Neural progenitor cell (in vitro differentiated cells): ENCODE measurements at regions not wholly inside any gene's neighbourhood (a gene's known extent, or its start where the extent isn't known, plus 50 kb on each side); places are given as distances from the start of the nearest gene placed in this dataset.

ENCODE experiments used
- DNase-seq: peaks from one replicate; pipeline ENCODE4 v3.0.0-alpha.2; 2016; ENCODE audit warnings: low spot score
- H2AFZ ChIP-seq: fragments of 200-600 bp; sonication (generic); replicated peaks from 2 replicates; pipeline ENCODE4 v1.6.1; 2016; ENCODE audit warnings: antibody characterized with exemption
- H3F3A ChIP-seq: fragments of 200-600 bp; sonication (generic); 2 replicates; pipeline ENCODE4 v1.6.1; 2016; ENCODE audit warnings: antibody characterized with exemption, low read depth
- H3K27ac ChIP-seq: fragments of 200-600 bp; sonication (generic); 2 replicates; pipeline ENCODE4 v1.5.1; 2016; ENCODE audit warnings: mild to moderate bottlenecking
- H3K27me3 ChIP-seq: fragments of 200-600 bp; sonication (generic); 2 replicates; pipeline ENCODE4 v1.6.1; 2016; ENCODE audit warnings: mild to moderate bottlenecking, moderate library complexity
- H3K36me3 ChIP-seq: fragments of 200-600 bp; sonication (generic); 2 replicates; pipeline ENCODE4 v1.5.1; 2016
- H3K4me1 ChIP-seq: fragments of 200-600 bp; sonication (generic); 2 replicates; pipeline ENCODE4 v1.6.1; 2016; ENCODE audit warnings: mixed run types
- H3K4me2 ChIP-seq: fragments of 200-600 bp; sonication (generic); 2 replicates; pipeline ENCODE4 v1.6.1; 2016
- H3K4me3 ChIP-seq: fragments of 200-600 bp; sonication (generic); 2 replicates; pipeline ENCODE4 v1.5.1; 2016
- H3K79me2 ChIP-seq: fragments of 200-600 bp; sonication (generic); 2 replicates; pipeline ENCODE4 v1.6.1; 2016; ENCODE audit warnings: low read depth
- H3K9ac ChIP-seq: fragments of 200-600 bp; sonication (generic); 2 replicates; pipeline ENCODE4 v1.6.1; 2016
- H3K9me3 ChIP-seq: fragments of 200-600 bp; sonication (generic); 2 replicates; pipeline ENCODE4 v1.5.1; 2016; ENCODE audit warnings: low read depth
- H4K20me1 ChIP-seq: fragments of 200-600 bp; sonication (generic); 2 replicates; pipeline ENCODE4 v1.6.1; 2016; ENCODE audit warnings: low read depth
- H3K27ac Mint-ChIP-seq: 3 replicates; pipeline ENCODE4 v1.8.0; 2021; ENCODE audit warnings: mixed read lengths
- H3K27me3 Mint-ChIP-seq: 2 replicates; pipeline ENCODE4 v1.8.0; 2022; ENCODE audit warnings: low read depth, mild to moderate bottlenecking, inconsistent platforms, moderate library complexity, mixed read lengths; ENCODE audit not compliant: insufficient read depth
- H3K36me3 Mint-ChIP-seq: 3 replicates; pipeline ENCODE4 v1.8.0; 2021; ENCODE audit warnings: mixed read lengths
- H3K4me1 Mint-ChIP-seq: 3 replicates; pipeline ENCODE4 v1.8.0; 2021; ENCODE audit warnings: mixed read lengths
- H3K4me3 Mint-ChIP-seq: 3 replicates; pipeline ENCODE4 v1.8.0; 2021; ENCODE audit warnings: mild to moderate bottlenecking, moderate library complexity, mixed read lengths
- H3K9me3 Mint-ChIP-seq: 3 replicates; pipeline ENCODE4 v1.8.0; 2020; ENCODE audit warnings: mixed read lengths
- CTCF ChIP-seq: fragments of 200-600 bp; sonication (generic); IDR thresholded peaks from 2 replicates; pipeline ENCODE4 v1.5.1; 2017; ENCODE audit warnings: antibody characterized with exemption, mild to moderate bottlenecking
- EZH2 ChIP-seq: fragments of 200-600 bp; sonication (generic); IDR thresholded peaks from 2 replicates; pipeline ENCODE4 v1.6.1; 2017; ENCODE audit warnings: antibody characterized with exemption, mild to moderate bottlenecking, moderate library complexity
- EZH2phosphoT487 ChIP-seq: fragments of 200-600 bp; sonication (generic); IDR thresholded peaks from 2 replicates; pipeline ENCODE4 v1.6.1; 2017; ENCODE audit warnings: antibody characterized with exemption

DNA sequence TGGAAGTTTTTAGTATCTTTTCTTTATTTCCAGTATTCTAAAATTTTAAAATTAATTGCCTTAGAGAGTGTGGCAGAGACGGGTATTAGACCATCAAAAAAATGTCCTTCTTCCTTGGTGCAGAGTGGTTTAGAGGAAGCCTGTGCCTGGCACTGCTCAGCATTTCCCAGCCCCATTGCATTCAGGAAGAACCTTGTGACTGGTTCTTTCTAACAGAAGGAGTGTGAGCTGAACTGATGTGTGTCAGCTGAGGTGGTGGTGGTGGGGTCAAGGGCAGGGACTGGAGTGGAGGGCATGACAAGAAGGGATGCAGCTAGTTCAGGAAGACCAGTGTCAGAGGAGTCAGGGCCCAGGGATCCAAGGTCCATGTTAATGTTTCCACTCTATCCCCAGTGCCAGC, 58.7 kb upstream of the FDX1 start:
- peaks cover 3% of the 10 kb centered on the region for H3F3A ChIP-seq
- no peaks in the 10 kb centered on the region for H3K27me3 ChIP-seq
- no peak overlapping the region for H3K4me3 ChIP-seq
- H3K27me3 Mint-ChIP-seq: peaks cover 7% of the 10 kb centered on the region
- H3K36me3 Mint-ChIP-seq: no peaks in the 10 kb centered on the region
- no peak overlapping the region for H3K4me3 Mint-ChIP-seq
- H3K9ac ChIP-seq: no peak overlapping the region
- no peaks in the 10 kb centered on the region for H3K36me3 ChIP-seq
- peaks cover 6% of the 10 kb centered on the region for H3K9me3 Mint-ChIP-seq
- H2AFZ ChIP-seq: no peak overlapping the region
- no peak overlapping the region for H3K27ac ChIP-seq
- no peaks in the 10 kb centered on the region for H3K79me2 ChIP-seq
- H4K20me1 ChIP-seq: no peaks in the 10 kb centered on the region
- no peak overlapping the region for H3K4me2 ChIP-seq
- DNase-seq: no peak
- peaks cover 4% of the 10 kb centered on the region for H3K4me1 ChIP-seq
- no peak overlapping the region for H3K27ac Mint-ChIP-seq
- TF ChIP-seq EZH2 (no peak), CTCF (no peak), EZH2phosphoT487 (no peak)
- no peaks in the 10 kb centered on the region for H3K9me3 ChIP-seq
- H3K4me1 Mint-ChIP-seq: peaks cover 4% of the 10 kb centered on the region

DNA sequence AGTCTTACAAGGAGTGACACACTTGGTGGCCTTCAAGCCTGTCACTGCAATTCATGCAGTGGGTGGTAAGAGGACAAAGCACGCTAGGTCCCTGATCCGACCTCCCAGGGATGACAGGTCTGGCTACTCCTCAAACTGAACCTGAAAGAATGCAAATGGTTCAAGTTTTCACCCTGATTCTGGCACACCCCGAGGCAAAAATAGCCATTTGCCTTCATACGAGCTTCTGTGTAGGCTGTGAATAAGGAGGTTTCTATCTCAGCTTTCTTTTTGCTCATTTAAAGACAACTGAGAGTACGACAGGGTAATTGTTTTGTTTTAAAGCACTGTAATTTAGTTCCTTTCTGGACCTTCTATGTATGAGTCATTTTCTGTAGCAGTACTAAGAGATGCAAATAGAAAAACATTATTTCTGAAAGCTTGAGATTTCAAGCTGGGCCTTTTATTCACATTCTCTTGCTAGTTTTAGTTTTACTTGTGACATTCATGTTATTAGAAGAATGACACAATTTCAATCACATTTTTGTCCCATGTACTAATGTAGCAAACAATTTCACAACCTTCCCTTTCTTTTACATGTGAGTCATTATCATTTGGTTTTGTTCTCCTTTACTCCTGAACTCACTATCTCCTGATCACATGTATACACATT, 56.6 kb upstream of the FDX1 start:
- no peaks in the 10 kb centered on the region for H3K79me2 ChIP-seq
- H3K27ac ChIP-seq: no peak overlapping the region
- no peak overlapping the region for H3K4me2 ChIP-seq
- Mint-ChIP-seq H3K27me3 (peaks cover 4% of the 10 kb centered on the region), H3K4me1 (peaks cover 10% of the 10 kb centered on the region), H3K36me3 (no peaks in the 10 kb centered on the region), H3K9me3 (peaks cover 6% of the 10 kb centered on the region), H3K4me3 (no peak overlapping the region), H3K27ac (no peak overlapping the region)
- H3K27me3 ChIP-seq: no peaks in the 10 kb centered on the region
- peaks cover 4% of the 10 kb centered on the region for H3K4me1 ChIP-seq
- no peak for TF ChIP-seq EZH2
- no peak for TF ChIP-seq CTCF
- TF ChIP-seq EZH2phosphoT487: no peak
- H3K9ac ChIP-seq: no peak overlapping the region
- H4K20me1 ChIP-seq: no peaks in the 10 kb centered on the region
- no peaks in the 10 kb centered on the region for H3K9me3 ChIP-seq
- H3F3A ChIP-seq: peaks cover 3% of the 10 kb centered on the region
- H3K4me3 ChIP-seq: no peak overlapping the region
- H2AFZ ChIP-seq: no peak overlapping the region
- no peak for DNase-seq
- no peaks in the 10 kb centered on the region for H3K36me3 ChIP-seq

- no peaks in the 10 kb centered on the region for H3K36me3 ChIP-seq
- H4K20me1 ChIP-seq: no peaks in the 10 kb centered on the region
- Mint-ChIP-seq H3K4me1 (peaks cover 10% of the 10 kb centered on the region), H3K36me3 (no peaks in the 10 kb centered on the region), H3K4me3 (no peak overlapping the region), H3K9me3 (peaks cover 2% of the 10 kb centered on the region), H3K27ac (no peak overlapping the region), H3K27me3 (peaks cover 7% of the 10 kb centered on the region)
- H3K79me2 ChIP-seq: no peaks in the 10 kb centered on the region
- no peak overlapping the region for H3K4me3 ChIP-seq
- TF ChIP-seq CTCF (no peak), EZH2 (no peak), EZH2phosphoT487 (no peak)
- H3K9ac ChIP-seq: no peak overlapping the region
- H3K27me3 ChIP-seq: no peaks in the 10 kb centered on the region
- H3K4me2 ChIP-seq: no peak overlapping the region
- peaks cover 3% of the 10 kb centered on the region for H3F3A ChIP-seq
- H3K4me1 ChIP-seq: peaks cover 4% of the 10 kb centered on the region
- no peak for DNase-seq
- no peaks in the 10 kb centered on the region for H3K9me3 ChIP-seq
- no peak overlapping the region for H2AFZ ChIP-seq
- H3K27ac ChIP-seq: no peak overlapping the region
Observed at GRCh38 chr11:110374921-110375320, 54.8 kb upstream of the FDX1 start.
